ENCODE measurements at regions not wholly inside any gene's neighbourhood (a gene's known extent, or its start where the extent isn't known, plus 50 kb on each side); places are given as distances from the start of the nearest gene placed in this dataset.
A peak's percentile ranks its signal among the peaks of the same experiment; 100 is the strongest.

- TF ChIP-seq CTCF (IDR thresholded peaks at IDR 0.05; ENCODE audit: low read length, missing control alignments), result no peak
- DNase-seq (ENCODE audit: low read depth), result no peak
- H3K4me3 ChIP-seq (replicated peaks; ENCODE audit: low read depth, low read length), result no peak overlapping the region
Measured at GRCh38 chr2:226584518-226585055, 215.0 kb downstream of the IRS1 start.

GRCh38 chr2:226583715-226584114 is 215.9 kb downstream of the IRS1 start:
- DNase-seq (ENCODE audit: low read depth), result peak; percentile 89
- TF ChIP-seq CTCF (IDR thresholded peaks at IDR 0.05; ENCODE audit: low read length, missing control alignments), result no peak
- H3K4me3 ChIP-seq (replicated peaks; ENCODE audit: low read depth, low read length), result no peak overlapping the region

- no peak overlapping the region for H3K4me3 ChIP-seq (replicated peaks; ENCODE audit: low read depth, low read length)
- no peak for TF ChIP-seq CTCF (IDR thresholded peaks at IDR 0.05; ENCODE audit: low read length, missing control alignments)
- no peak for DNase-seq (ENCODE audit: low read depth)
Measured at GRCh38 chr2:226581661-226582060, 218.0 kb downstream of the IRS1 start.

GRCh38 chr2:226581004-226581403 is 218.6 kb downstream of the IRS1 start:
- TF ChIP-seq CTCF (IDR thresholded peaks at IDR 0.05; ENCODE audit: low read length, missing control alignments), result no peak
- DNase-seq (ENCODE audit: low read depth), result no peak
- no peak overlapping the region for H3K4me3 ChIP-seq (replicated peaks; ENCODE audit: low read depth, low read length)

- no peak for TF ChIP-seq CTCF (IDR thresholded peaks at IDR 0.05; ENCODE audit: low read length, missing control alignments)
- DNase-seq (ENCODE audit: low read depth), result no peak
- no peak overlapping the region for H3K4me3 ChIP-seq (replicated peaks; ENCODE audit: low read depth, low read length)
Measured at GRCh38 chr2:226580403-226580802, 219.2 kb downstream of the IRS1 start.

- H3K4me3 ChIP-seq (replicated peaks; ENCODE audit: low read depth, low read length), result no peak overlapping the region
- no peak for TF ChIP-seq CTCF (IDR thresholded peaks at IDR 0.05; ENCODE audit: low read length, missing control alignments)
Measured at GRCh38 chr2:226579519-226579918, 220.1 kb downstream of the IRS1 start.

GRCh38 chr2:226578879-226579278 is 220.7 kb downstream of the IRS1 start:
- no peak overlapping the region for H3K4me3 ChIP-seq (replicated peaks; ENCODE audit: low read depth, low read length)
- DNase-seq (ENCODE audit: low read depth), result peak; percentile 66
- no peak for TF ChIP-seq CTCF (IDR thresholded peaks at IDR 0.05; ENCODE audit: low read length, missing control alignments)

More at GRCh38 chr2:226579519-226579918, 220.1 kb downstream of the IRS1 start:
- peak; percentile 10 for DNase-seq (ENCODE audit: low read depth)

All from fibroblast of pulmonary artery (primary cell).